Kidney (tissue), 13 donors: ENCODE measurements at regions not wholly inside any gene's neighbourhood (a gene's known extent, or its start where the extent isn't known, plus 50 kb on each side); places are given as distances from the start of the nearest gene placed in this dataset.

ENCODE experiments used
- DNase-seq, 5 donors: peaks; one replicate each; pipeline ENCODE4 v3.0.0-alpha.2; 2013 to 2020
- FAIRE-seq: peaks from 2 replicates; lab custom pipeline; 2012; peaks lifted over from hg19 to GRCh38; lab: Jason Lieb, UNC
- H3K27ac ChIP-seq, 2 donors: one replicate each; pipeline ENCODE4 v1.7.0; 2013; ENCODE audit warnings: low read depth in 2 of 2, low read length in 2 of 2, inconsistent platforms in 1 of 2
- H3K27me3 ChIP-seq: one replicate; pipeline ENCODE4 v1.7.1; 2013; ENCODE audit warnings: low read length, inconsistent platforms; ENCODE audit not compliant: control insufficient read depth, insufficient read depth
- H3K36me3 ChIP-seq, 3 donors: one replicate each; pipeline versions ENCODE4 v1.7.0 to v1.7.1; 2013; ENCODE audit warnings: low read length in 3 of 3, control low read depth in 1 of 3, inconsistent platforms in 1 of 3; ENCODE audit not compliant: insufficient read depth in 3 of 3, control insufficient read depth in 2 of 3
- H3K4me1 ChIP-seq, 3 donors: one replicate each; pipeline versions ENCODE4 v1.7.0 to v1.7.1; 2013; ENCODE audit warnings: low read length in 3 of 3, inconsistent platforms in 1 of 3, low read depth in 1 of 3; ENCODE audit not compliant: control insufficient read depth in 2 of 3, insufficient read depth in 2 of 3
- H3K4me3 ChIP-seq, 3 donors: one replicate each; pipeline versions ENCODE4 v1.7.0 to v1.8.1; 2013; ENCODE audit warnings: low read length in 3 of 3, control low read depth in 1 of 3, inconsistent platforms in 1 of 3
- H3K9ac ChIP-seq, 3 donors: one replicate each; pipeline versions ENCODE4 v1.7.0 to v1.7.1; 2013; ENCODE audit warnings: low read length in 3 of 3, control low read depth in 1 of 3, inconsistent platforms in 1 of 3
- H3K9me3 ChIP-seq, 3 donors: one replicate each; pipeline versions ENCODE4 v1.7.0 to v1.7.1; 2013; ENCODE audit warnings: low read length in 3 of 3, control low read depth in 1 of 3, inconsistent platforms in 1 of 3; ENCODE audit not compliant: control insufficient read depth in 2 of 3, insufficient read depth in 1 of 3
- intact Hi-C: fragments of 100-400 bp; cut with DNase I; formaldehyde crosslinking; loops from one replicate; pipeline ENCODE4 v1.11.1; 2022
- TF ChIP-seq, protein P1 (sequence below): IDR thresholded peaks from 3 replicates; pipeline ENCODE4 v1.5.1; 2012; ENCODE audit warnings: mild to moderate bottlenecking, moderate library complexity, borderline replicate concordance; ENCODE audit not compliant: insufficient read depth; ENCODE audit errors: extremely low read depth
- donor health status: control.
- donor health status: control.
- donor health status: control.
- donor health status: control.
- donor health status: control.
- donor health status: DM: yes; HTN: yes; CAD: no.
- donor health status: Normal renal cell carcinoma (clear cell type).

DNA sequence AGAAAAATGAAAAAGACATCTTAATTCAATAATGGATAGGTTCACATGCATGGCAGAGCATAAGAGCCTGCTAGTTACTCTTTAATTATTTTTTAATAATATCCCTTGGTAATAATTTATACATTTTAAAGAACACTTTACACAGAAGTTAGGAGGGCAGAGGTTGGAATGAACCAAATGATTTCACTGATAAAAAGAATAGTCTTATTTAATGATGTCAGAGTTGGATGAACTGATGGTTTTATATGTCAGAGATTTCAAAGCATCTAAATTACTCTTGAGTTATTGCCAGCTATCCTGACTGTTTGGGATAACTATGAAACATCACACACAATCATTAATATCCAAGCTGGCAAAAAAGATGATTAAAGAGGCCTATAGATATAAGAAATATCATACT lies 244.8 kb downstream of the CSNK1G3 start:
- FAIRE-seq (no peak), DNase-seq (no peak)
- no peak overlapping the region for H3K4me3 ChIP-seq
- H3K4me1 ChIP-seq = no peaks in the 10 kb centered on the region
- no peaks in the 10 kb centered on the region for H3K27me3 ChIP-seq
- no peak overlapping the region for H3K27ac ChIP-seq
- H3K9ac ChIP-seq = no peak overlapping the region
- TF ChIP-seq, protein P1, sequence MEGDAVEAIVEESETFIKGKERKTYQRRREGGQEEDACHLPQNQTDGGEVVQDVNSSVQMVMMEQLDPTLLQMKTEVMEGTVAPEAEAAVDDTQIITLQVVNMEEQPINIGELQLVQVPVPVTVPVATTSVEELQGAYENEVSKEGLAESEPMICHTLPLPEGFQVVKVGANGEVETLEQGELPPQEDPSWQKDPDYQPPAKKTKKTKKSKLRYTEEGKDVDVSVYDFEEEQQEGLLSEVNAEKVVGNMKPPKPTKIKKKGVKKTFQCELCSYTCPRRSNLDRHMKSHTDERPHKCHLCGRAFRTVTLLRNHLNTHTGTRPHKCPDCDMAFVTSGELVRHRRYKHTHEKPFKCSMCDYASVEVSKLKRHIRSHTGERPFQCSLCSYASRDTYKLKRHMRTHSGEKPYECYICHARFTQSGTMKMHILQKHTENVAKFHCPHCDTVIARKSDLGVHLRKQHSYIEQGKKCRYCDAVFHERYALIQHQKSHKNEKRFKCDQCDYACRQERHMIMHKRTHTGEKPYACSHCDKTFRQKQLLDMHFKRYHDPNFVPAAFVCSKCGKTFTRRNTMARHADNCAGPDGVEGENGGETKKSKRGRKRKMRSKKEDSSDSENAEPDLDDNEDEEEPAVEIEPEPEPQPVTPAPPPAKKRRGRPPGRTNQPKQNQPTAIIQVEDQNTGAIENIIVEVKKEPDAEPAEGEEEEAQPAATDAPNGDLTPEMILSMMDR = no peak
- H3K9me3 ChIP-seq = no peaks in the 10 kb centered on the region
- intact Hi-C loops = no loop called here
- no peaks in the 10 kb centered on the region for H3K36me3 ChIP-seq

DNA sequence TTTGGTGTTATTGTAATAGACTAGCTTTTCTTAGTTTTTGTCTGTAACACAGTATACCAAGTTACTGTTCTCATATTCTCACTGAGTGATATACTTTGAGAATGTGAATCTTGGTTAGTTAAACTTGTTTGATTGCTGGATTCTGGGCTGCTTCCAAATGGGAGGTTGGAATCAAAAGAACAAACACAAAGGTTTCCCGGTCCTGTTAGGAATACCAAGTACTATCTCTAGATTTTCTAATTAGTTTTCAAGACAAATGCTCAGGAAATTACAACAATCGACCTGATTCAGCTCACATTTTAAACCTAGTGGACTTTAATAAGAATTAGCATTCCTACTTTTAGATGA lies 244.3 kb downstream of the CSNK1G3 start:
- Histone ChIP-seq H3K27ac (no peak overlapping the region), H3K4me3 (no peak overlapping the region), H3K4me1 (no peaks in the 10 kb centered on the region), H3K9ac (no peak overlapping the region), H3K9me3 (no peaks in the 10 kb centered on the region), H3K27me3 (no peaks in the 10 kb centered on the region), H3K36me3 (no peaks in the 10 kb centered on the region)
- no peak for FAIRE-seq
- TF ChIP-seq, protein P1 = no peak
- DNase-seq = no peak
- intact Hi-C loops = no loop called here

DNA sequence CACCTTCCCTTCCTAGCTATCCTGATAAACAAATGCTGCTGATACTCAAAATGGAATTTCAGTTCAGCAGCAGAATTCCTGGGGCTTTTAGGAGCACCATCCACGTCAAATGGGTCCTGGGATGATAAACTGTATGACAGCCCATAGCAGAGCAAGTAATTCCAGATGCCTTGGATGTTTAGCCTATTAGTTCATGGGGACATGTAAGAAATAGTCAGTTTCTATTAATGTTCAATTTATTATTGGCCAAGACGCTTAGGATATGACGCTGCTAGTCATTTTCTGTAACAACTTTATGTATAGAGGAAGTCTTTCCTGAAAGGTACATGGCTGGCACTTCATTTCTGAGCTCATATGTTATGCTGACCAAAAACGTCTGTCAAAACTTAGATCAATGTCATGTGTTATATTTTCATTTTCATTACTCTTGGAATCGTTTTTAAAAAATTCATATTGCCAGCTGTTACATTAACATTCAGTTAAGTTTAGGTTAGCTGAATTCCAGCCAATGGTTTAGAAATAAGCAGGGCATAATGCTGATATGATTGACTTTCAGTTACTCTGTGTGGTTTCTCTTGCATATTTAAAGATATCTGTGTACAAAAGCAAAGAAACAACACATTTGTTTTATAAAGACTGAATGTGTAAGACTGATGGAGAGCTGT lies 243.8 kb downstream of the CSNK1G3 start:
- H3K9ac ChIP-seq = no peak overlapping the region
- intact Hi-C loops = no loop called here

More for the DNA sequence above, 243.8 kb downstream of the CSNK1G3 start:
- Histone ChIP-seq H3K9me3 (no peaks in the 10 kb centered on the region), H3K27ac (no peak overlapping the region), H3K27me3 (no peaks in the 10 kb centered on the region), H3K4me3 (no peak overlapping the region), H3K4me1 (no peaks in the 10 kb centered on the region), H3K36me3 (no peaks in the 10 kb centered on the region)
- DNase-seq (no peak), FAIRE-seq (no peak)
- TF ChIP-seq, protein P1 = no peak
